Liver (tissue), 3 donors: ENCODE measurements at regions not wholly inside any gene's neighbourhood (a gene's known extent, or its start where the extent isn't known, plus 50 kb on each side); places are given as distances from the start of the nearest gene placed in this dataset.

Experiments used
- ATF3 ChIP-seq: IDR thresholded peaks from 2 replicates; pipeline ENCODE4 v1.6.1; 2016; ENCODE audit warnings: antibody characterized with exemption
- CTCF ChIP-seq: fragments of 150-350 bp; IDR thresholded peaks from 2 replicates; pipeline ENCODE4 v1.5.1; 2017; ENCODE audit warnings: improper control_type of control experiment, low read depth, low read length; ENCODE audit not compliant: missing input control
- FOXA1 ChIP-seq: IDR thresholded peaks from 2 replicates; pipeline ENCODE4 v1.6.1; 2016; ENCODE audit warnings: antibody characterized with exemption
- MAX ChIP-seq: IDR thresholded peaks from 2 replicates; pipeline ENCODE4 v1.6.1; 2016; ENCODE audit warnings: antibody characterized with exemption
- RAD21 ChIP-seq, 2 donors: IDR thresholded peaks; 2 replicates each; pipeline ENCODE4 v1.6.1; 2016; ENCODE audit warnings: antibody characterized with exemption in 2 of 2, mild to moderate bottlenecking in 2 of 2
- RXRA ChIP-seq, 2 donors: IDR thresholded peaks; 2 replicates each; pipeline ENCODE4 v1.6.1; 2017 to 2018; ENCODE audit warnings: antibody characterized with exemption in 2 of 2, mild to moderate bottlenecking in 1 of 2
- SP1 ChIP-seq: IDR thresholded peaks from 2 replicates; pipeline ENCODE4 v1.6.1; 2018; ENCODE audit warnings: antibody characterized with exemption, mild to moderate bottlenecking
- TAF1 ChIP-seq: conservative IDR thresholded peaks from 2 replicates; pipeline ENCODE4 v1.6.1; 2016; ENCODE audit warnings: antibody characterized with exemption, mild to moderate bottlenecking
- donor health status: healthy.
- donor health status: healthy.

- TF ChIP-seq MAX (no peak), RAD21 (IDR thresholded peaks at IDR 0.05) (no peak), CTCF (no peak), FOXA1 (no peak), TAF1 (no peak), SP1 (no peak), RXRA (IDR thresholded peaks at IDR 0.05) (no peak), ATF3 (no peak)
Observed at GRCh38 chr2:90221300-90221651, 1529.8 kb downstream of the RPIA start.
